GM20000 (cell line): ENCODE measurements at regions not wholly inside any gene's neighbourhood (a gene's known extent, or its start where the extent isn't known, plus 50 kb on each side); places are given as distances from the start of the nearest gene placed in this dataset.

Experiments used
- DNase-seq: peaks from one replicate; pipeline ENCODE4 v3.0.0; 2012; ENCODE audit warnings: low spot score
- CTCF ChIP-seq: IDR thresholded peaks from 2 replicates; pipeline ENCODE4 v1.5.1; 2012; ENCODE audit warnings: mild to moderate bottlenecking, control low read depth; ENCODE audit errors: extremely low read depth, missing control alignments

DNA sequence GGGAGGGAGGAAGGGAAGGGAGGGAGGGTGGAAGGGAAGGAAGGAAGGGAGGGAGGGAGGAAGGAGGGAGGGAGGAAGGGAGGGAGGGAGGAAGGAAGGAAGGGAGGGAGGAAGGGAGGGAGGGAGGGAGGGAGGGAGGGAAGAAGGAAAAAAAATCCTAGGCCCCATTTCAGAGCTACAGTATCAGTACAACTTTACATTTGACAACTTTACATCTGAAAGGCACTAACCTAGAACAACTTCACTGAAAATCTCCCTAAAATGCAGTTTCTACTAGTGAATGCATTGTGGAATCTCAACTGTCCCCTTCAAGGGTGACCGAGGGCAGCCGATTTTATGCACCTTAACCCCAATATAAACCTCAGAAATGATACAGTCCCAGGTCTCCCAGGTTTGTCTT is 259.8 kb upstream of the GALNT17 start:
- no peak for DNase-seq
- TF ChIP-seq CTCF = no peak

- DNase-seq = no peak
- no peak for TF ChIP-seq CTCF
Observed at GRCh38 chr7:70881167-70881847, 250.6 kb upstream of the GALNT17 start.

- no peak for DNase-seq
- no peak for TF ChIP-seq CTCF
Observed at GRCh38 chr7:70883750-70884439, 248.0 kb upstream of the GALNT17 start.

- no peak for DNase-seq
- no peak for TF ChIP-seq CTCF
Observed at GRCh38 chr7:70884440-70884764, 247.5 kb upstream of the GALNT17 start.

- no peak for DNase-seq
- no peak for TF ChIP-seq CTCF
Observed at GRCh38 chr7:70884809-70885208, 247.1 kb upstream of the GALNT17 start.

DNA sequence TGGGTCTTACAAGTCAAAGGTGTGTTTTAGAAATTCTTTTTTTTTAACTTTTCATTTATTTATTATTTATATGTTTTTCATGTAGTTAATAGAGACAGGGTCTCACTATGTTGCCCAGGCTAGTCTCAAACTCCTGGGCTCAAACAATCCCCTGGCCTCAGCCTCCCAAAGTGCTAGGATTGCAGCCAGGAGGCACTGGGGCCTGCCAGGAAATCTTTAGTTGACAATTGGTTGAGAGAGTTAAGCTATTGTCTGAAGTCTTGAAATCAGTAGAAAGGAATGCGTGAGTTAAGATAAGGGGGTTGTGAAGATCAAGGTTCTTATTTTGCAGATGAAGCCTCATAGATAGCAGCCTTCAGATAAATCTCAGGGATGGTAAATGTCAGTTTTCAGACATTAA is 245.4 kb upstream of the GALNT17 start:
- TF ChIP-seq CTCF = no peak
- DNase-seq = no peak

DNA sequence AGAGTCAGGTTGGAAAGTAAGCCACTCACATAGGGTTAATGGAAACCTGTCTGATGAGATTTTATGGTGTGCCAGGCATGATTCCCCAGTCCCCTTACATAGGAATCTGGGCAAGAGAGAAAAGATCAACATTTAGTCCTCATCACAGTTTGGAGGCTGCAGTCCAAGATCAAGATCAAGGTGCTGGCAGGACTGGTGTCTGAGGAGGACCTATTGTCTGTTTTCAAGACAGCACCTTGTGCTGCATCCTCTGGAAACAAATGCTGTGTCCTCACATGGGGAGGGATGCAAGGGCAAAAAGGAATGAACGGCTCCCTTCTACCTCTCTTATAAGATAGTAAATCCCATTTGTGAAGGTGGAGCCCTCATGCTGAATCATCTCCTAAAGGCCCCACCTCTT is 244.8 kb upstream of the GALNT17 start:
- DNase-seq = no peak
- TF ChIP-seq CTCF = no peak
